Neural progenitor cell (in vitro differentiated cells): ENCODE measurements at regions not wholly inside any gene's neighbourhood (a gene's known extent, or its start where the extent isn't known, plus 50 kb on each side); places are given as distances from the start of the nearest gene placed in this dataset.

Experiments
- EZH2 ChIP-seq: fragments of 200-600 bp; sonication (generic); IDR thresholded peaks from 2 replicates; pipeline ENCODE4 v1.6.1; 2017; ENCODE audit warnings: antibody characterized with exemption, mild to moderate bottlenecking, moderate library complexity
- EZH2phosphoT487 ChIP-seq: fragments of 200-600 bp; sonication (generic); IDR thresholded peaks from 2 replicates; pipeline ENCODE4 v1.6.1; 2017; ENCODE audit warnings: antibody characterized with exemption
- TF ChIP-seq, protein P1 (sequence below): fragments of 200-600 bp; sonication (generic); IDR thresholded peaks from 2 replicates; pipeline ENCODE4 v1.5.1; 2017; ENCODE audit warnings: antibody characterized with exemption, mild to moderate bottlenecking

- TF ChIP-seq, protein P1, sequence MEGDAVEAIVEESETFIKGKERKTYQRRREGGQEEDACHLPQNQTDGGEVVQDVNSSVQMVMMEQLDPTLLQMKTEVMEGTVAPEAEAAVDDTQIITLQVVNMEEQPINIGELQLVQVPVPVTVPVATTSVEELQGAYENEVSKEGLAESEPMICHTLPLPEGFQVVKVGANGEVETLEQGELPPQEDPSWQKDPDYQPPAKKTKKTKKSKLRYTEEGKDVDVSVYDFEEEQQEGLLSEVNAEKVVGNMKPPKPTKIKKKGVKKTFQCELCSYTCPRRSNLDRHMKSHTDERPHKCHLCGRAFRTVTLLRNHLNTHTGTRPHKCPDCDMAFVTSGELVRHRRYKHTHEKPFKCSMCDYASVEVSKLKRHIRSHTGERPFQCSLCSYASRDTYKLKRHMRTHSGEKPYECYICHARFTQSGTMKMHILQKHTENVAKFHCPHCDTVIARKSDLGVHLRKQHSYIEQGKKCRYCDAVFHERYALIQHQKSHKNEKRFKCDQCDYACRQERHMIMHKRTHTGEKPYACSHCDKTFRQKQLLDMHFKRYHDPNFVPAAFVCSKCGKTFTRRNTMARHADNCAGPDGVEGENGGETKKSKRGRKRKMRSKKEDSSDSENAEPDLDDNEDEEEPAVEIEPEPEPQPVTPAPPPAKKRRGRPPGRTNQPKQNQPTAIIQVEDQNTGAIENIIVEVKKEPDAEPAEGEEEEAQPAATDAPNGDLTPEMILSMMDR: no peak
- no peak for TF ChIP-seq EZH2
- TF ChIP-seq EZH2phosphoT487: no peak
Observed at GRCh38 chr10:81034383-81034782, 496.7 kb downstream of the SH2D4B start.
